ENCODE measurements at regions not wholly inside any gene's neighbourhood (a gene's known extent, or its start where the extent isn't known, plus 50 kb on each side); places are given as distances from the start of the nearest gene placed in this dataset.

GRCh38 chr1:101379950-101380349 lies 143.1 kb downstream of the S1PR1 start:
- intact Hi-C loops (cut with DNase I; ENCODE audit: low total_unique reads), result no loop called here
- 34 to 50% (median 34%) methylated on average over 2 of the region's 2 CpGs for WGBS, 5 donors
- Histone ChIP-seq H3K27ac (peak overlapping the region in 6 of 8 donors; percentile 10 to 64 (median 52)), H3K9me3 (no peaks in the 10 kb centered on the region), H3K4me1 (peaks cover 0 to 12% (median 6%) of the 10 kb centered on the region in 6 donors), H3K36me3 (no peaks in the 10 kb centered on the region), H3K4me3 (no peak overlapping the region), H3K27me3 (replicated peaks in 1 of 7) (no peaks in the 10 kb centered on the region)
- TF ChIP-seq CTCF (IDR thresholded peaks at IDR 0.05 in 8 of 11, conservative IDR thresholded peaks at IDR 0.05 in 3 of 11) (no peak), POLR2A (IDR thresholded peaks at IDR 0.05) (no peak), POLR2AphosphoS5 (IDR thresholded peaks at IDR 0.05) (no peak)
- DNase-seq, result no peak

GRCh38 chr1:101382135-101382534 lies 145.3 kb downstream of the S1PR1 start:
- H3K4me1 ChIP-seq, result peaks cover 0 to 12% (median 6%) of the 10 kb centered on the region in 6 donors
- H3K36me3 ChIP-seq, result no peaks in the 10 kb centered on the region
- no peak for TF ChIP-seq POLR2AphosphoS5 (IDR thresholded peaks at IDR 0.05)
- no peak for TF ChIP-seq POLR2A (IDR thresholded peaks at IDR 0.05)
- no peak for TF ChIP-seq CTCF (IDR thresholded peaks at IDR 0.05 in 8 of 11, conservative IDR thresholded peaks at IDR 0.05 in 3 of 11)
- no peak overlapping the region for H3K4me3 ChIP-seq
- 61 to 79% (median 72%) methylated on average over 3 of the region's 3 CpGs for WGBS, 5 donors
- peaks cover 0 to 4% (median 0%) of the 10 kb centered on the region in 8 donors for H3K9me3 ChIP-seq
- DNase-seq, result no peak
- H3K27me3 ChIP-seq (replicated peaks in 1 of 7), result no peaks in the 10 kb centered on the region
- H3K27ac ChIP-seq, result no peak overlapping the region
- intact Hi-C loops (cut with DNase I; ENCODE audit: low total_unique reads), result no loop called here

DNA sequence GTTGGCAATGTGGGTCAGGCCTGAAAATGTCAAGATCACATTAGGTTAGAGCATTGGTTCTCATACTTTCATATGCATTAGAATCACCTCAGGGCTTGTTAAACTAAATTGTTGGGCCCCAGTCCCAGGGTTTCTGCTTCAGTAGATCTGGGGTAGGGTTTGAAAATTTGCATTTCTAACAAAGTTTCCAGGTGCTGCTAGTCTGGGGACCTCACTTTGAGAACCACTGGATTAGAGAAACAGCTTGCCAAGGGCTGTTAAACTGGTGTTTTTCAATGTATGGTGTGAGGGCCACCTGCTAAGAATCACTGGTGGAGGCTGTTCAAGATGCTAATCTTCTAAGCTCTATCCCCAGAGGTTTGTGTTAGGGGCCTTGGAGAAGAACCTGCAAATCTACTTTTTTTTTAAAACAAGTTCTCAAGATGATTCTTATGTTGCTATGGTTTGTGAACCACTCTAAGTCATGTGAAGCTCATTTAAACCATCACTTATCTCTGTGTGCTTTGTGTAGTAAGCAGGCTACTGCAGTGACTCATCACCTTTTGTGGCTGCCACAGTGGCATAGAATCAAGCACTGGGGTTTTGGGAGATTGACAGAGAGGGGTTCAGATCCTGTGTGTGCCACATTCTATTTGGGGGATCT lies 152.2 kb downstream of the S1PR1 start:
- Histone ChIP-seq H3K27me3 (replicated peaks in 1 of 7) (no peaks in the 10 kb centered on the region), H3K9me3 (peaks cover 0 to 8% (median 0%) of the 10 kb centered on the region in 8 donors), H3K4me3 (no peak overlapping the region), H3K36me3 (no peaks in the 10 kb centered on the region), H3K27ac (peak overlapping the region in 7 of 8 donors; percentile 6 to 61 (median 54)), H3K4me1 (no peaks in the 10 kb centered on the region)
- intact Hi-C loops (cut with DNase I; ENCODE audit: low total_unique reads), result no loop called here
- no peak for DNase-seq
- TF ChIP-seq POLR2A (IDR thresholded peaks at IDR 0.05) (no peak), CTCF (IDR thresholded peaks at IDR 0.05 in 8 of 11, conservative IDR thresholded peaks at IDR 0.05 in 3 of 11) (no peak), POLR2AphosphoS5 (IDR thresholded peaks at IDR 0.05) (no peak)

DNA sequence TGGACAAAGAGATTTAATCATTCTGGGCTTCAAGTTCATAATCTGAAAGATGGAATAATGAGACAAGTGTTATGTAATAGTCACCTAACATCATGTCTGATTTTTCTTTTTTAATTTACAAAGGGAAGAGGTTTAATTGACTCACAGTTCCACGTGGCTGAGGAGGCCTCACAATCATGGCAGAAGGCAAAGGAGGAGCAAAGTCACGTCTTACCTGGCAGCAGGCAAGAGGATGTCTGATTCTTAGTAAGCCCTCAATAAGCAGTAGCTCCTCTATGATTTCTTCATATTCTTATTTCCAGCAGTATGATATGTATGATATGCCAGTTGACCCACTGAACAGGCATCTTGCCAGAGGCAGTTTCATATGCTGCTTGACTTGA lies 152.7 kb downstream of the S1PR1 start:
- Histone ChIP-seq H3K27ac (peak overlapping the region; percentile 6 to 61 (median 42)), H3K36me3 (no peaks in the 10 kb centered on the region), H3K9me3 (peaks cover 0 to 8% (median 0%) of the 10 kb centered on the region in 8 donors), H3K4me1 (no peaks in the 10 kb centered on the region), H3K27me3 (replicated peaks in 1 of 7) (no peaks in the 10 kb centered on the region), H3K4me3 (no peak overlapping the region)
- 45 to 56% (median 48%) methylated on average over 2 of the region's 2 CpGs for WGBS, 5 donors
- TF ChIP-seq POLR2AphosphoS5 (IDR thresholded peaks at IDR 0.05) (no peak), CTCF (IDR thresholded peaks at IDR 0.05 in 8 of 11, conservative IDR thresholded peaks at IDR 0.05 in 3 of 11) (no peak), POLR2A (IDR thresholded peaks at IDR 0.05) (no peak)
- no peak for DNase-seq
- intact Hi-C loops (cut with DNase I; ENCODE audit: low total_unique reads), result no loop called here
